G401.6 (cell line): ENCODE measurements at regions not wholly inside any gene's neighbourhood (a gene's known extent, or its start where the extent isn't known, plus 50 kb on each side); places are given as distances from the start of the nearest gene placed in this dataset.
A peak's percentile ranks its signal among the peaks of the same experiment; 100 is the strongest.
"Not testable (repeated sequence)": the region's sequence is repeated elsewhere in the genome, so short reads cannot be mapped to it uniquely, and the experiment has no call there.

Experiments used
- FAIRE-seq: peaks from 2 replicates; lab custom pipeline; 2012; peaks lifted over from hg19 to GRCh38; lab: Jason Lieb, UNC

DNA sequence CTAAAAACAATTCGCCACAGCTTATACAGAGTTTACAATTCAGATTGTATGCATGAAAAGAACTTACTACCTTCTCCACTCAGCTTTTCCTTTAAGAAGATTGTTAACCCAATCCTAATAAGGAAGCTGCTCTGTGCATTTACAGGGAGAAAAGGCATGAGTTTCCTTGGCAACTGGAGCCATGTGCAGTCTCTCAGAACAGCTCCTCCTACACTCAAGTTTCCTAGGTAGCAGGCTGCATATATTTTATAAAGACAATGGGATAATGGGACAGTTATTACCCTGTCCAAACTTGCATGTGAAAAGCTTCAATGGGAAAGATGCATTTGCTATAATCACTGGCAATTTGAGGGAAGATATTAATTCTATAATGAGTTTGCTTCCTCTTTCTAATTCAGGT lies 125.5 kb upstream of the TRPC4 start:
- FAIRE-seq = no peak

DNA sequence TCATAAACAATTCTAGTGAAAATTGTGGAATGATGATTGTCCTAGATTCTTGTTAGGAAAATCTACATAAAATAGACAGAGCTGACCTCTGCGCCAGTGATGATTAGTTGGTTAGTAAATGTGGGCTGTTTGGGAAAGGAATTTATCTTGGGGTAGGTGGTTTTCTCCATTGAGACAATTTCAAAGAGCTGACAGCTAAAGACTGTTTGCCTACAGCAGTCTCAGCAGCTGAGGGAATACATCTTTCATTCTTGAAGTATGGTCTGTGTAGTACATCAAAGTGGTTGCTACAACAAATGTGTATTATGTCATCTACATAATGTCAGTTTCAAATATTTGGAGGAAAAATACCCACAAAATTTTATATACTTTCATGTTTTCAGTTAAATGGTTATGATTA lies 117.2 kb upstream of the TRPC4 start:
- FAIRE-seq = no peak

- FAIRE-seq = no peak
Measured at GRCh38 chr13:37985281-37985680, 115.7 kb upstream of the TRPC4 start.

- no peak for FAIRE-seq
Measured at GRCh38 chr13:37984357-37984756, 114.8 kb upstream of the TRPC4 start.

DNA sequence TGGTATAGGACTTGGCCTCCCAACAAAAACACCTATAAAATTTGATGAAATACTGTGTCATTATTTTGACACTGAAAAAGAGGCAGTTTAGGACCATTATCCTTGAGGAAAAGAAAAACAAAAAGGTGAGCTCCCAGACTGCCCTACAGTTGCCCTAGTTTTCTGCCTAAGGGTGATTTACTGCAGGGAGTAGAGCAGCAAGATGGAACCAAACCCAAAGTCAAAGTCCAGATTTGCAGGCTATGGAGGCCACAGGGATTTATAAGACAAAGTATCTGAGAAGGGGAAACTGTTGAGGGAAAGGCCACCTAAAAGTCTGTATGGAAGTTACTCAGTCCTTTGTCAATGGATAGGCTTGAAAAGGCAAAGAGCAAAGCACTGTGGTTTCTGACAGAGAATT lies 112.4 kb upstream of the TRPC4 start:
- no peak for FAIRE-seq

- FAIRE-seq = no peak
Measured at GRCh38 chr13:37978680-37979079, 109.1 kb upstream of the TRPC4 start.

DNA sequence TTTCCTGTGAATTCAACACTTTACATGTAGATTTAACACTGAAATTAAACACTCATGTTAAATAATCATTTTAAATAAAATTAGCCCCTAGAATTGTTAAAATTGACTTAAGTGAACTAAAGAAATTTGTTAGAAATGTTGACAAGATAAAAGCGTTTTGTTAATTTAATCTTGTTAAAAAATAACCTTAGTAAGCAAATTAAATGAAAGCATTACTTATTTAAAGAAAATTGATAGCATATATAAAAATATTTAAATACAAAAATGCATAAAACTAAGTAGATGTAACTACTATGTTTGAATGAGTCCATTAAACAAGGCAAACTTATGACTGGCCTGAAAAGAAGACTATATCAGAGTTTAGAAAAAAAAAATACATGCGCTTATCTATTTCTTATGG lies 99.0 kb upstream of the TRPC4 start:
- FAIRE-seq = peak; percentile 54

GRCh38 chr13:37966266-37966665 lies 96.7 kb upstream of the TRPC4 start:
- FAIRE-seq = no peak

- peak; percentile 39 for FAIRE-seq
Measured at GRCh38 chr13:37960427-37960826, 90.9 kb upstream of the TRPC4 start.

DNA sequence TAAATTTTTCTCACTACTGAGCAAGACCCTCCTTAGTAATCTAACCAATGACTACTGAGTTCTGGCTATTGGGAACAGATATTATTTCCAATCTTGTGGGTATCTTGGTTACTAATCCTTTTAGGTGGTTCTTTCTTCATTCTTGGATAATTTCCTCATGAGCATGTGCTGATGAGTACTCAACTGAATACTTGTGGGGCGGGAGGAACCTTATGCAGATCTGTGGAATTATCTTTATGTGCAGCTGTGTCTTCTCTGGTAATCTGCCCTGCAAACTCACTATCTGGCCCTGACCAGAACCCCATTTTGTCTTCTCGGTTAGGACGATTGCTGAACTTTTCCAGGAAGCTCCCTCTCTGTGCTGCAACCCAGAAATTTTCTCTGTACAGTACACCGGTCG lies 89.7 kb upstream of the TRPC4 start:
- FAIRE-seq = no peak

GRCh38 chr13:37956536-37956935 lies 87.0 kb upstream of the TRPC4 start:
- FAIRE-seq = no peak

DNA sequence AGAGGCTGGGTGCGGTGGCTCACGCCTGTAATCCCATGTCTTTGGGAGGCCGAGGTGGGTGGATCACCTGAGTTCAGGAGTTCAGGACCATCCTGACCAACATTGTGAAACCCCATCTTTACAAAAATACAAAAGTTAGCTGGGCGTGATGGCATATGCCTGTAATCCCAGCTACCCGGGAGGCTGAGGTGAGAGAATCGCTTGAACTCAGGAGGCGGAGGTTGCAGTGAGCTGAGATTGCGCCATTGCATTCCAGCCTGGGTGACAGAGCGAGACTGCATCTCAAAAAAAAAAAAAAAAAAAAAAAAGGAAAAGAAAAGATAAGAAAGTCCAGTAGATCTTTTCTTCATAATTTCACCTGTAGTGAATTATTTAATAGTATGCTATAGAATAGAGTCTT lies 85.0 kb upstream of the TRPC4 start:
- FAIRE-seq = not testable (repeated sequence)

- no peak for FAIRE-seq
Measured at GRCh38 chr13:37954191-37954590, 84.6 kb upstream of the TRPC4 start.

GRCh38 chr13:37953696-37954095 lies 84.1 kb upstream of the TRPC4 start:
- FAIRE-seq = no peak

- no peak for FAIRE-seq
Measured at GRCh38 chr13:37950016-37950415, 80.4 kb upstream of the TRPC4 start.

DNA sequence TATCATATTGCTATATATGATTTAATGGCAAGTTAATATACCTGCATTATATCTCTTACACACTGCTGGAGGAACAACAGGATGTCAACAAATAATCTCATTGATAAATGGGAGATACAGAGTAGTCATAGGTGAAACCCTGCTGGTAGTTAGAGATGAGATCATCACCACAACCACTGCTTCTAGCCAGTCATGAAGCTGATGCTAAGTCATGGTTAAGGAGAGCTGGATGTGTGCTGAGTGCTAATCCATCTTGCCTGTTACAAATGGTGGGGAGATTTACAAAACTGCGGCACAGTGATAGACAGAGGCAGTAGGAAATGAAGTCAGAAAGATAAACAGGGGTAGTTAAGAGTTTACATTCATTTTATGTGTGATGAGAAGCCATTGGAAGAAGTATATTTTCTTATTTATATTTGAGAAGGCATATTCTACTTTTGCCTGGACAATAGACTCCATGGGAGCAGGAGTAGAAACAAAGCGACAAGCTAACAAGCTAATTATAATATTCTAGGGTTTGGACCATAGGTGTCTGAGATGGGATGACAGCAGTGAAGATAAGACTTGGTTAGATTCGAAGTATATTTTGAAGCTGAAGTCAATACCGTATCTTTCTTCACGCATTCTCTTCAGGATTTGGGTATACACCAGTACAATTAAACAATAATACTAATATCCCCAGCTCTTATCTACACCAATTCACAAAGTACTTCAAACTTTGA lies 78.0 kb upstream of the TRPC4 start:
- FAIRE-seq = no peak

- FAIRE-seq = no peak
Measured at GRCh38 chr13:37945651-37946575, 76.3 kb upstream of the TRPC4 start.

- FAIRE-seq = no peak
Measured at GRCh38 chr13:37944869-37945442, 75.4 kb upstream of the TRPC4 start.

DNA sequence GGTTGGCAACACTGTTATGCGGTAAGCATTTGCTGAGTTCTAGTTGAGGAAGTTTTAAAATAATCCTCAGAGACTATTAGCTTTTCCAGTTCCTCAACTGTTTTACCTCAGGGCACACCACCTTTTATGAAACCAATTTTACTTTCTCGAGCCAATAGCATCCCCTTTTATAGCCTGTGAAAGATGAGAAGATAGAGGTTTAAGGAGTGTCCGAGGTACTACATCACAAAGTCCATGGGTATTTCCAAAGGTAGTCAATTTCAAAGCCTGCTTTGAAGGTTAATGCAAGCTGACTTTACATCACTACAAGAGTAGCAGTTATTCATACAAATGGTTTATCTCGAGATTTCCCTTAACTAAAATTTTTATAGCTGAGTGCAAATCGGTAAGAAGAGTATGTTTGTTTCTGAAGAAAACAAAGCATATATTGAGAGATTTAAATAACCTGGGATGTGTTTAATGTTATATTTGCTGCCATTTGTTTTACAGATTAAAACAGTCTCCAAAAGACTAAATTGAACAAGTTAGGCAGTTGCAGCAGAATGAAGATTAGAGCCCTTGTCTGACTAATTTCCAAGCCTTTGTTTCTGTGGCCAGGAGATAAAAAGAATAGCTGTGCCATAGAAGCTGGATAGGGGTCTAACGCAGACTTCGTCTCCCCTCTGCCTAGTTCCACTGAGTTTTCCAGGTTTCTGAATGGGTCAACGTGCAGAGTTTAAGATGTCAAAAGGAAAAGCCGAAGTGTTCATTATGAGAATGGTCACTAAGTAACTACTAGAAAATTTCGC lies 74.7 kb upstream of the TRPC4 start:
- FAIRE-seq = no peak

DNA sequence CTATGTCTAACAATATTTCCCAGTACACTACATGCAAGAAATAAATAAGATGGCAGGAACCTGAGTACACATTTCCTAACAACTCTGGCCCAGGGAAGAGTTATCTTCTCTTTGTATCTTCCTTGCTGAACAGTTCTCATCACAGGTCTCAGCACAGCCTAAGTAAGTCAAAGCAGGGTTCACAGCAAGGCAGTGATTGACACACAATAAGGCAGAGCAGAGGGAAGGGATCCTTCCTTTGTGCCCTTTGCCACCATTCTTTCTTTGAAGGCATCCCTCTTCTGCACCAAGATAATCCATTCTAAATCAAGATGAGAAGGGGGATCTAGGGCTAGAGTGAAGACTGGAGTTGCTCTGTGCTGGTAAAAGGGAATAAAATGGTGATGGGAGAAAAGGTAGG lies 73.4 kb upstream of the TRPC4 start:
- FAIRE-seq = no peak

DNA sequence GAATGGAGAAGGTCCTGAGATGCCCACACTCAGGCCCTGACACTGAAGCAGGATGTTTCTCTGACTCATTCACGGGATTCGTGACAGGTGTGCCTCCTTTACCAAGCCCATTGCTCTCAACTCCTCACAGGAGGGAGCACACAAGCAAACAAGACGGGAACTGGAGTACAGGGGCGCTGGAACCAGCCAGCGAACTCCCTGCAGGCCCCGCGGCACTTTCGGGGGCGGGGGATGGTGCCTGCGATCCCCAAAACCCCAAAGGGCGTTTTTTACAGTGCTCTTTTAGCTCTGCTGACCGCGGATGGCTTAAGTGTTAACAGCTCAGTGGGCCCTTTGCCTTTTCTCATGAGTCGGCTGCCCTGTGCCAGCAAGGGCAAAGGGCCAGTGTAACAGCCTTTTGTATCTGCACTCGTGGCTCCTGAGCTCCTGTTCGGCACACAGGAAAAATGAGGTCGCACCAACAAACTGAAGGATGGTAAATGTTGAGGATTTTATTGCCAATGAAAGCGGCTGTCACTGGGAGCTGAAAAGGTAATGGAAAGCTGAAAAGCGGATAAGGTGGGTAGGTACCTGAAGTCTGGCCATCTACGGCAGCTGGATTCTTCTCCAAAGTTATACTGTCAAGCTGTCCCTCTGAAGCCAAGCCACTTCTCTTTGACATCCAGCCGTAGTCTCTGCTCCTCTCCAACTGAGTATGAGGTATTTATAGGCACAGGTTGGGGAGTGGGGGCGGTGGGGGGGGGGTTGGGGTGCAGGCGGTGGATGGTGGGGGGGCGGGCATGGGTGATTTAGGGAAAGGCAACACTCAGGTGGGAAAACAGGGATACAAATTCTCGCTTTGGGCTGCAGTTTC lies 65.0 kb upstream of the TRPC4 start:
- FAIRE-seq = no peak

DNA sequence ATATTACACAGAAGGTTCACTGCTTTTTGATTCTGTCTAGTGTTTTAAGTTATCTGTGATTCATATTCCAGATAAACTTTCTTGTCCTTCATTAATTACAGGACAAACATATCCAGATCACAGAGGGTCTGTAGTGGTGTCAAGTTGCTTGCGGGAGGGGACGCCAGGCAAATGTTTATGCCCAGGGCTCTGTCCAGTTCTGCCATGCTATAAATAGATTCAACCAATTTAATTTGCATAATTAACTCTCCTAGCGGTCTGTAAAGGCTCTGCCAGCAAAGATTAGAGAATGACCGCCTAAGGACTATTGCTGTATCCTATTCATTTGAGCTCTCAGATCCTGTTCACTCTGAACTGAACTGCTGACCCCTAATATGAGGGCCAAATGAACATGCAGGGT lies 59.7 kb upstream of the TRPC4 start:
- no peak for FAIRE-seq
